GM12874 (cell line): ENCODE measurements at regions not wholly inside any gene's neighbourhood (a gene's known extent, or its start where the extent isn't known, plus 50 kb on each side); places are given as distances from the start of the nearest gene placed in this dataset.
A peak's percentile ranks its signal among the peaks of the same experiment; 100 is the strongest.

ENCODE experiments used
- TF ChIP-seq, protein P1 (sequence below): IDR thresholded peaks from 2 replicates; pipeline ENCODE4 v1.5.1; 2011; ENCODE audit warnings: low read depth, mild to moderate bottlenecking, control low read depth, low read length, moderate library complexity; ENCODE audit not compliant: insufficient read depth

DNA sequence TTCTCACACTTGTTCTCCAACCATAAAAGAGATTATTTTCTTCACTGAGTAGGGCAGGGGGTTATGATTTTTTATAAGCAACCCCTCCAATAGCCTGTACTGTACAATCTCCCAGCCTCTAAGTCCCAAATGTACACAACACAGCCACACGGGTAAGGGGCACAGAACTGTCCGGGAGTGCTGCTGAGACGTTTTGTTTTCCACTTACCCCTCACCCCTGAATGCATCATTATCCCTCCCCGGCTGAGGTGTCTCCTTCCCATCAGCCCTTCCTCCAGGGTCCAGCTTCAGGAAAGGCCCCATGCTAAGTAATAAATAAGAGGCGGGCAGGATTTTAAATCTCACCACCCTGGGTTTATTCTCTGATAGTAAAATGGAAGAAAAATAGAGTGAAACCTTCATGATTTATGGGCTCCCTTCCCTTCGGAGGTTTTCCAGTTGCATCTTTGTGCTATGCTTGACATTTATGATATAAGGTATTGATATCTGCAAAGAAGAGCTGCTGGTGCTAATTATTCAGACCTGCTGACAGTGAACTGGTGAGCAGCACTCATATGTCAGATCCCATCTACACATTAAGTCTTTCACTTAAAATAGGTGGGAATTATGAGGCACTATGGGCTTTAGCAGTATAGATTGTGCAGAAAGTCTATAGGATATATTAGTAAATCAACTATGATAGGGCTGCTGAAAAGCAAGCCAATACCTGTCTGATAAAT is 67.2 kb upstream of the MEGF10 start:
- TF ChIP-seq, protein P1, sequence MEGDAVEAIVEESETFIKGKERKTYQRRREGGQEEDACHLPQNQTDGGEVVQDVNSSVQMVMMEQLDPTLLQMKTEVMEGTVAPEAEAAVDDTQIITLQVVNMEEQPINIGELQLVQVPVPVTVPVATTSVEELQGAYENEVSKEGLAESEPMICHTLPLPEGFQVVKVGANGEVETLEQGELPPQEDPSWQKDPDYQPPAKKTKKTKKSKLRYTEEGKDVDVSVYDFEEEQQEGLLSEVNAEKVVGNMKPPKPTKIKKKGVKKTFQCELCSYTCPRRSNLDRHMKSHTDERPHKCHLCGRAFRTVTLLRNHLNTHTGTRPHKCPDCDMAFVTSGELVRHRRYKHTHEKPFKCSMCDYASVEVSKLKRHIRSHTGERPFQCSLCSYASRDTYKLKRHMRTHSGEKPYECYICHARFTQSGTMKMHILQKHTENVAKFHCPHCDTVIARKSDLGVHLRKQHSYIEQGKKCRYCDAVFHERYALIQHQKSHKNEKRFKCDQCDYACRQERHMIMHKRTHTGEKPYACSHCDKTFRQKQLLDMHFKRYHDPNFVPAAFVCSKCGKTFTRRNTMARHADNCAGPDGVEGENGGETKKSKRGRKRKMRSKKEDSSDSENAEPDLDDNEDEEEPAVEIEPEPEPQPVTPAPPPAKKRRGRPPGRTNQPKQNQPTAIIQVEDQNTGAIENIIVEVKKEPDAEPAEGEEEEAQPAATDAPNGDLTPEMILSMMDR = no peak

DNA sequence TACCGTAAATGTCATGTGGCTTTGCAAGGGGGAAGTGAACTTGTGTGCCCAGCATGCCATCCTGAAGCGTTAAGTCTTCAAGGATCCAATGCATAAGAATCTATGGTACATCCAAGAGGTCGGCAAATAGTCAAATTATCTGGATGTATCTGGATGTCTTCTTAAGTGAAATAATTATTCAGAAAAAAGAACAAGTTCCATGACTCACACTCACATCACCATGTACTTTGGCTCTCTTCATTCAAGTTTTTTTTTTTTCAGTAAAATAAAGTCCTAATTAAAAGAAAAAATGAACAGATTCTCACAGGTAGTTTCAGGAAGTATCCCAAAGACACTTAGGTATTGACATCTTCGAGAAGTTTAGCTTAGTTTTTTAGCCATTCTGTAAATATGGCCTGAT is 62.7 kb upstream of the MEGF10 start:
- TF ChIP-seq, protein P1 = no peak

DNA sequence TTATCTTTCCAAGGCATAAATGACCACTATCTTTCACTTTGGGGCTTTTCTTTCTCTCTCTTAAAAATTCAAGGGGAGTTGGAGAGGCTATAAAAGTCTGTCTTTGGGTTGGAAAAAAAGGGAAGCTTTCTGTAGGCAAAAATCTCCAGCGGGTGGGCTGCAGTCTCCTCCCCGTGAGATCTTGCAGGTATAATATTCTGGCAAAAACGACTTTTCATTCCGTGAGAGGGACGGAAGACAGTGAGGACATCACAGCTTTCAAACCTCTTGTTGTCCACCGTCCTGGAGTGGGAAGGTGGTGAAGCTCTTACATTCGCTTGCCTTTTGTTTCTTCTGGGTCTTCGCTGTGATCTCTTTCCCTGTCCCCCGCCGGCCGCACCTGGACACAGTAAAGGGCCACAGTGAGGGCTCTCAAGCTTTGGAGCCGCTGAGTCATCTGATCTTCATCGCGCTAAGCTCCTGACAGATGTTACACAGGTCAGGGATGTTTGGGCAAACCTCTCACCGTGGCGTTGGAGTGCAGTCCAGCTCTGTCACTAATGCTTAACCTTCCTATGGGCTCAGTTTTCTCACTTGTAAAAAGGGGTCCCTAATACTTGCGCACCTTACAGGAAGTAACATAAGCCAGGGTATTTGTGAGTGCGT is 61.9 kb upstream of the MEGF10 start:
- TF ChIP-seq, protein P1 = no peak

DNA sequence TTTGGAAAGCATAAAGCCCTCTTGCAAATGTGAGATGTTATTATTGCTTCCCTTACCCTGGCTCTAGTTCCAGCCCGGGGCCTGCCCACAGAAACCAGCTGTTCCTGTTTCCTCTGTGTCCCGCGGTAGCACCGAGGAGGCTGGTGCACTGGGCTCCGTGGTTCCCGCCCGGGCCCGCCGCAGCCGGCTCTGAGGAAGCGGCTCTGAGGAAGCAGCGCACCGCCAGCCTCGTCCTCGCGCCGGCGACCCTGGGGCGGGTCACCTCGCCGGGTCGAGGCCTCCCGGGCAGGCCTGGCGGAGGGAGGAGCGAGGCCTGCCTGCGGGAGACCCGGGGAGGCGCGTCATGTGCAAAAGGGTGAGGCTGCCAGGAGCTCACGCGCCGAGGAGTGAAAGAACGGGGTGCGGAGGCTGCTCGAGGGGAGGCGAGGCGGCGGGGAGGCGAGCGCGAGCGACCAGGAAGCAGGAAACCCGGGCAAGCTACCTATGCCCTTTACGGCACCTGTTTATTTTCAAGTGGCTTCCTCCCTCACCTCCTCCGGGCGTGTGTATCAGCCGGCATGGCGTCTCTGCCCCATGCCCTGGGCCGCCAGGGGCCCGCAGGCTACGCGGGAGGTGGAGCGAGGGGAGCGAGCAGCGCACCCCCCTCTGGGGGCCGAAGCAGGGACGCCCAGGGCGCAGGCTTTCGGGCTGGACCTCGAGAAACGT is 61.3 kb upstream of the MEGF10 start:
- TF ChIP-seq, protein P1 = peak; percentile 33; the same call in 1 of the 2 replicates

DNA sequence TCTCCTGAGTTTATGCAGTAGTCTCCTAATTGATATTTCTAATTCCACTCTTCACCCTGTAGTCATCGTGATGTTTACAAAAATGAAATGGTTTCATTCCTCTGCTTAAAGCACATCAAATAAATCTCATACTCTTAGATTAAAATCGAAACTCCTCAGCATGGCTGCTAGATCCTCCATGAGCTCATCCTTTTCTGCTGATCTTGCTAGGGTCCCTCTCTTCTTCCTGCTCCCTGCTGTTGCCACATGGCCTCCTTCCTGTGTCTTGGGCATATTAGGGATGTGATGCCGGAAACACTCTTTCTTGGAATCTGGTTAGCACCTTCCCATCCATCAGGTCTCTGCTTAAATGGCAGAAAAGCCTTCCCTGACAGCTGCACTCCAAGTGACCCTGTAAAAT is 59.5 kb upstream of the MEGF10 start:
- TF ChIP-seq, protein P1 = no peak

DNA sequence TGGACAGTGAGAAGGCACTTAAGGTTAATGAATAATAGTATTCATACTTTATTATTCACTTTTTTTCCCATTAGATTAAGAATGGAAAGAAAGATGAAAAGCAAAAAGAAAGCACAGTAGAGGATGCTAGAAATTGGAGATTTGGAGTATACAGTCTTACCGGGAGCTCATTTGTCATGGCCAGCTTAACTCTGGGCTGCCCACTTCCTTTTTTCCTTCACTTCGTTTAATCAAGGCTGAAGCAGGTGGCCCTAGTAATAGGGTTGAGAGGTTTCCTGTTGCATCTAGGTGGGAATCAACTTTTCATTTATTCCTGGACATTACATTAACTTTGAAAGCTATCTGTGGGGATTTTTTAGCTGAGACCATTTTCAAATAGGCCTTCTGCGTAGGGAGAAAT is 57.0 kb upstream of the MEGF10 start:
- TF ChIP-seq, protein P1 = no peak

DNA sequence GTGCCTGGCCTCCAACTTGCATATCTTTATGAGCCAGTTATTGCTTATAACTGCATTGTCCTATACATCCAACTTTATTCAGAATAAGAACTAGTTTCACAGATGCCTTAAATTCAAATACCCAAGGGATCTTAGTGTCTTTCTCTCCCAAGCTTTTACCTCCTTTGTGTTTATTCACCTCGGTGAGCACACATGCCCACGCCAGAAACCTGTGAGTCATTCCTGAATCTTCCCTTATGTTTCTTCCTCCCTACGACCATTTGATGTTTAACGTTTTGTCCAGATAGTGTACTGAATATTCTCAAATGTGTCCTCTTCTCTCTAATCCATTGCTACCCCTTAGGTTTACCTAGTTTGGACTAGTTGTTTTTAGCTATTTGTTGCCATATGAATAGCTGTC is 55.5 kb upstream of the MEGF10 start:
- TF ChIP-seq, protein P1 = no peak
